K562 (cell line): ENCODE measurements at regions not wholly inside any gene's neighbourhood (a gene's known extent, or its start where the extent isn't known, plus 50 kb on each side); places are given as distances from the start of the nearest gene placed in this dataset.

Experiments used
- ATAC-seq: fragments of 200-7000 bp; cut with Tn5 transposase; 3 replicates; pipeline ENCODE4 v1.9.1; 2020; ENCODE audit warnings: moderate library complexity
- BruUV-seq: library from RNA; stranded (reverse); fragments of 400-500 nt; replicated peaks from 2 replicates; lab custom pipeline; 2021; lab: Mats Ljungman, UMichigan
- CTCF ChIA-PET: fragments of 300-600 bp; formaldehyde crosslinking; extraction: SDS; loops from one replicate; lab custom pipeline; 2021; ENCODE audit warnings: low intra/inter-chr PET ratio; lab: Yijun Ruan, JAX
- POLR2A ChIA-PET: fragments of 300-600, 350-650 bp; sonication (Branson Sonifier 250); formaldehyde crosslinking; extraction: SDS; loops from one replicate; lab custom pipeline; 2021; ENCODE audit warnings: antibody characterized with exemption, inconsistent platforms; lab: Yijun Ruan, JAX
- DNase-seq, 4 experiments: peaks; one replicate each; pipeline versions ENCODE4 v3.0.0 to v3.0.0-alpha.2; 2011 to 2018; ENCODE audit warnings: low spot score in 3 of 4, mixed read lengths in 3 of 4; ENCODE audit errors: extremely low read depth in 1 of 4
- FAIRE-seq: peaks from 2 replicates; lab custom pipeline; 2011; peaks lifted over from hg19 to GRCh38; lab: Jason Lieb, UNC
- H2AFZ ChIP-seq: 2 replicates; pipeline ENCODE4 v1.6.0; 2011; ENCODE audit warnings: low read depth, low read length, control low read depth, inconsistent platforms
- H3K27ac ChIP-seq: fragments of 200-600 bp; 3 replicates; pipeline ENCODE4 v1.8.0; 2011; ENCODE audit warnings: low read depth, mild to moderate bottlenecking, control low read depth, inconsistent platforms, low read length, moderate library complexity, mixed read lengths; ENCODE audit errors: extremely low read depth
- H3K27me3 ChIP-seq, 2 experiments: fragments of 300-600 bp in 1 of 2; 2 replicates in 1 of 2; 3 replicates in 1 of 2; pipeline versions ENCODE4 v1.6.0 to v1.8.0; 2011; ENCODE audit warnings: inconsistent platforms in 2 of 2, low read length in 2 of 2, mild to moderate bottlenecking in 1 of 2, mixed read lengths in 1 of 2, moderate library complexity in 1 of 2; ENCODE audit not compliant: control insufficient read depth in 2 of 2, insufficient read depth in 2 of 2
- H3K36me3 ChIP-seq: fragments of 300-600 bp; 3 replicates; pipeline ENCODE4 v1.8.0; 2011; ENCODE audit warnings: mild to moderate bottlenecking, low read length, inconsistent platforms; ENCODE audit not compliant: control insufficient read depth, insufficient read depth
- H3K4me1 ChIP-seq, 2 experiments: fragments of 200-600 bp in 1 of 2; replicated peaks in 1 of 2; 2 replicates in 1 of 2; 3 replicates in 1 of 2; pipeline versions ENCODE4 v1.5.1 to v1.8.0; 2011; ENCODE audit warnings: inconsistent platforms in 2 of 2, low read length in 2 of 2, mild to moderate bottlenecking in 1 of 2, mixed read lengths in 1 of 2, moderate library complexity in 1 of 2; ENCODE audit not compliant: control insufficient read depth in 2 of 2, insufficient read depth in 2 of 2
- H3K4me2 ChIP-seq: 2 replicates; pipeline ENCODE4 v1.6.1; 2011; ENCODE audit warnings: low read length, control low read depth, inconsistent platforms, mixed read lengths; ENCODE audit not compliant: insufficient read depth
- H3K4me3 ChIP-seq: fragments of 200-600 bp; sonication (generic), shearing (Covaris generic); 2 replicates; pipeline ENCODE4 v1.5.1; 2016; ENCODE audit warnings: control low read depth, inconsistent platforms
- H3K79me2 ChIP-seq: fragments of 200-600 bp; 3 replicates; pipeline ENCODE4 v1.8.0; 2011; ENCODE audit warnings: low read length, inconsistent platforms; ENCODE audit not compliant: control insufficient read depth, insufficient read depth
- H3K9ac ChIP-seq, 2 experiments: 2 replicates each; pipeline versions ENCODE4 v1.6.0 to v1.6.1; 2011; ENCODE audit warnings: low read depth in 2 of 2, low read length in 2 of 2, control low read depth in 1 of 2, inconsistent platforms in 1 of 2, mild to moderate bottlenecking in 1 of 2, mixed read lengths in 1 of 2; ENCODE audit not compliant: insufficient read depth in 1 of 2
- H3K9me1 ChIP-seq: one replicate; pipeline ENCODE4 v1.6.0; 2011; ENCODE audit warnings: inconsistent platforms, mild to moderate bottlenecking, low read length, moderate library complexity; ENCODE audit not compliant: control insufficient read depth, insufficient read depth
- H3K9me3 ChIP-seq: replicated peaks from 2 replicates; pipeline ENCODE4 v1.5.1; 2011; ENCODE audit warnings: low read depth, low read length, inconsistent platforms; ENCODE audit not compliant: control insufficient read depth, insufficient read depth
- H4K20me1 ChIP-seq: replicated peaks from 2 replicates; pipeline ENCODE4 v1.6.1; 2011; ENCODE audit warnings: low read length, inconsistent platforms, mixed read lengths; ENCODE audit not compliant: control insufficient read depth, insufficient read depth
- CBFA2T3 ChIP-seq: fragments of 450-650 bp; IDR thresholded peaks from 2 replicates; pipeline ENCODE4 v1.6.1; 2017
- FOXJ3 ChIP-seq: sonication (generic); formaldehyde crosslinking; IDR thresholded peaks from 2 replicates; pipeline ENCODE4 v1.4.0; 2020; ENCODE audit warnings: mild to moderate bottlenecking, missing genetic modification reagents
- NFIX ChIP-seq: fragments of 250-450 bp; sonication (Bioruptor Pico); IDR thresholded peaks from 2 replicates; pipeline ENCODE4 v1.4.0; 2020; ENCODE audit warnings: low read depth, mild to moderate bottlenecking, moderate library complexity
- PRPF4 ChIP-seq: fragments of 200-400 bp; formaldehyde crosslinking; IDR thresholded peaks from one replicate; pipeline ENCODE4 v1.6.1; 2017; ENCODE audit warnings: low read length, low read depth, mild to moderate bottlenecking; ENCODE audit not compliant: insufficient read depth, poor library complexity, severe bottlenecking
- ZNF408 ChIP-seq: fragments of 250-450 bp; sonication (Bioruptor Pico); IDR thresholded peaks from 2 replicates; pipeline ENCODE4 v1.4.0; 2020; ENCODE audit warnings: low read depth, mild to moderate bottlenecking, moderate library complexity
- ZNF699 ChIP-seq: fragments of 250-450 bp; sonication (Bioruptor Pico); IDR thresholded peaks from 2 replicates; pipeline ENCODE4 v1.8.0; 2021; ENCODE audit warnings: mild to moderate bottlenecking, moderate library complexity; ENCODE audit not compliant: insufficient replicate concordance
- WGBS: fragments of 100-300 bp; shearing (Covaris generic); methylation state at CpG from one replicate; pipeline ENCODE4 v1.1.6; 2016; ENCODE audit warnings: low coverage, mixed read lengths; ENCODE audit not compliant: insufficient coverage; ENCODE audit errors: missing lambda C conversion rate; 5-methylcytosine and 5-hydroxymethylcytosine counted together
- in situ Hi-C: fragments of 300-500 bp; cut with MboI; formaldehyde crosslinking; loops from 4 replicates; pipeline ENCODE4 v1.15.0; 2018; ENCODE audit warnings: inconsistent platforms, mixed read lengths
- intact Hi-C: fragments of 100-400 bp; cut with micrococcal nuclease; formaldehyde crosslinking; loops from 2 replicates; pipeline ENCODE4 v1.14.2; 2022
- TF ChIP-seq, protein P1 (sequence below): fragments of 250-450 bp; sonication (Bioruptor Pico); IDR thresholded peaks from 2 replicates; pipeline ENCODE4 v1.5.0; 2020; ENCODE audit warnings: mild to moderate bottlenecking, borderline replicate concordance
- TF ChIP-seq, protein P2 (sequence below): IDR thresholded peaks from 2 replicates; pipeline ENCODE4 v1.6.1; 2011; ENCODE audit not compliant: insufficient read length; ENCODE audit errors: extremely low read depth
- TF ChIP-seq, protein P3 (sequence below): fragments of 450-650 bp; IDR thresholded peaks from 2 replicates; pipeline ENCODE4 v1.6.1; 2018; ENCODE audit warnings: mild to moderate bottlenecking, low read depth; ENCODE audit not compliant: partially characterized antibody

DNA sequence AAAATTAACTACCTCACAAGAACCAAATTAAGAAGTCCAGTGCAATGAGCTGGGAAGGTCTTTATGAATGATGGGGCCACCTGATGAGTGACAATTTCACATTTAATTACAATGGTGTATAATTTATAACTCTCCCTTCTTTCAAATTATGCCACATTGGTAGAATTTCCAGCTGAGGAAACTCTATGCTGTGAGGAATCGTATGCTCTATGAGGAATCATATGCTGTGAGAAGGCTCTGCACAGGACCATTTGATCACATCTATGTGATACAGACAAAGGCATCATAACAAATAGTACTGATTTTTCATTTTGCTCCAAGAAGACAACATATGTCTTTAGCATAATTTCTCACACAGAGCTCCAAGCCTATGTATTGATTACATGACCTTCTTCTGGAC, 69.3 kb downstream of the PDHA2 start (continued):
- TF ChIP-seq CBFA2T3 (no peak), ZNF699 (CRISPR knock-in tag) (no peak)
- TF ChIP-seq, all 486 proteins: peak for 0

DNA sequence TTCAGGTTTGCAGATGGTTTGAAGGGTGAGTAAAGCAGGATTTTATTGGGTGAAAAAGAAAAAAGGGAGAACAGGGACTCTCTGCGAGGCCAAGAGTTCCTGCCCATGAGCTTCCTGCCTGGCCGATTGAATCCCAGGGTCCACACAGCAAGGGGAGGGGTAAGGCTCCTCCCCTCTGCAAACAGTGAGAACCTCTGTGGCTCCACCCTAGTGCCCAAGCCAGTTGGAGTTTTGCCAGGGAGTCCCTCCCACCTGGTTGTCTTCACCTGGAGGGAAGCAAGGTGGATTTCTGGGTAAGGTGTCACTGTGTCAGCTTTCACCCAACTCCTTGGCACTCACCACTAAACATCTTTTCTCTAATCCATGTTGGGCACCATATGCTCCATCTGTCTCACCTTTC, 70.9 kb downstream of the PDHA2 start:
- BruUV-seq, result no TSS peak
- Histone ChIP-seq H3K9me1 (no peaks in the 10 kb centered on the region), H2AFZ (no peak overlapping the region), H3K4me2 (no peak overlapping the region), H3K4me3 (no peak overlapping the region), H3K9ac (no peak overlapping the region), H3K79me2 (no peaks in the 10 kb centered on the region), H3K4me1 (no peaks in the 10 kb centered on the region), H3K27me3 (no peaks in the 10 kb centered on the region), H3K36me3 (no peaks in the 10 kb centered on the region), H4K20me1 (no peaks in the 10 kb centered on the region), H3K9me3 (no peaks in the 10 kb centered on the region), H3K27ac (no peak overlapping the region)
- in situ Hi-C loops, result no loop called here
- ATAC-seq, result no peak
- intact Hi-C loops, result no loop called here
- POLR2A ChIA-PET, result no interaction called here
- WGBS, result 0% methylated on average over 1 of the region's 2 CpGs
- FAIRE-seq, result no peak
- CTCF ChIA-PET, result no interaction called here
- DNase-seq, result no peak
- TF ChIP-seq, protein P1, sequence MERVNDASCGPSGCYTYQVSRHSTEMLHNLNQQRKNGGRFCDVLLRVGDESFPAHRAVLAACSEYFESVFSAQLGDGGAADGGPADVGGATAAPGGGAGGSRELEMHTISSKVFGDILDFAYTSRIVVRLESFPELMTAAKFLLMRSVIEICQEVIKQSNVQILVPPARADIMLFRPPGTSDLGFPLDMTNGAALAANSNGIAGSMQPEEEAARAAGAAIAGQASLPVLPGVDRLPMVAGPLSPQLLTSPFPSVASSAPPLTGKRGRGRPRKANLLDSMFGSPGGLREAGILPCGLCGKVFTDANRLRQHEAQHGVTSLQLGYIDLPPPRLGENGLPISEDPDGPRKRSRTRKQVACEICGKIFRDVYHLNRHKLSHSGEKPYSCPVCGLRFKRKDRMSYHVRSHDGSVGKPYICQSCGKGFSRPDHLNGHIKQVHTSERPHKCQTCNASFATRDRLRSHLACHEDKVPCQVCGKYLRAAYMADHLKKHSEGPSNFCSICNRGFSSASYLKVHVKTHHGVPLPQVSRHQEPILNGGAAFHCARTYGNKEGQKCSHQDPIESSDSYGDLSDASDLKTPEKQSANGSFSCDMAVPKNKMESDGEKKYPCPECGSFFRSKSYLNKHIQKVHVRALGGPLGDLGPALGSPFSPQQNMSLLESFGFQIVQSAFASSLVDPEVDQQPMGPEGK (CRISPR knock-in tag), result no peak
- TF ChIP-seq, protein P2, sequence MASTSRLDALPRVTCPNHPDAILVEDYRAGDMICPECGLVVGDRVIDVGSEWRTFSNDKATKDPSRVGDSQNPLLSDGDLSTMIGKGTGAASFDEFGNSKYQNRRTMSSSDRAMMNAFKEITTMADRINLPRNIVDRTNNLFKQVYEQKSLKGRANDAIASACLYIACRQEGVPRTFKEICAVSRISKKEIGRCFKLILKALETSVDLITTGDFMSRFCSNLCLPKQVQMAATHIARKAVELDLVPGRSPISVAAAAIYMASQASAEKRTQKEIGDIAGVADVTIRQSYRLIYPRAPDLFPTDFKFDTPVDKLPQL, result no peak
- TF ChIP-seq PRPF4, result no peak
- TF ChIP-seq, protein P3, sequence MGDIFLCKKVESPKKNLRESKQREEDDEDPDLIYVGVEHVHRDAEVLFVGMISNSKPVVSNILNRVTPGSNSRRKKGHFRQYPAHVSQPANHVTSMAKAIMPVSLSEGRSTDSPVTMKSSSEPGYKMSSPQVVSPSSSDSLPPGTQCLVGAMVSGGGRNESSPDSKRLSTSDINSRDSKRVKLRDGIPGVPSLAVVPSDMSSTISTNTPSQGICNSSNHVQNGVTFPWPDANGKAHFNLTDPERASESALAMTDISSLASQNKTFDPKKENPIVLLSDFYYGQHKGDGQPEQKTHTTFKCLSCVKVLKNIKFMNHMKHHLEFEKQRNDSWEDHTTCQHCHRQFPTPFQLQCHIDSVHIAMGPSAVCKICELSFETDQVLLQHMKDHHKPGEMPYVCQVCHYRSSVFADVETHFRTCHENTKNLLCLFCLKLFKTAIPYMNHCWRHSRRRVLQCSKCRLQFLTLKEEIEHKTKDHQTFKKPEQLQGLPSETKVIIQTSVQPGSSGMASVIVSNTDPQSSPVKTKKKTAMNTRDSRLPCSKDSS, result no peak
- TF ChIP-seq FOXJ3 (CRISPR knock-in tag), result no peak
- TF ChIP-seq ZNF408 (CRISPR knock-in tag), result no peak
- TF ChIP-seq NFIX (CRISPR knock-in tag), result no peak
